Keratinocyte (primary cell): ENCODE measurements at regions not wholly inside any gene's neighbourhood (a gene's known extent, or its start where the extent isn't known, plus 50 kb on each side); places are given as distances from the start of the nearest gene placed in this dataset.
"Not testable (repeated sequence)": the region's sequence is repeated elsewhere in the genome, so short reads cannot be mapped to it uniquely, and the experiment has no call there.

Experiments
- DNase-seq: peaks from one replicate; pipeline ENCODE4 v3.0.0-alpha.2; 2011; ENCODE audit warnings: low read depth, missing footprints, low spot score
- FAIRE-seq: peaks from 2 replicates; lab custom pipeline; 2011; peaks lifted over from hg19 to GRCh38; lab: Jason Lieb, UNC
- H2AFZ ChIP-seq: 2 replicates; pipeline ENCODE4 v1.6.0; 2012; ENCODE audit warnings: low read length, control low read depth, inconsistent platforms; ENCODE audit not compliant: control insufficient read depth
- H3K27ac ChIP-seq: 2 replicates; pipeline ENCODE4 v1.5.1; 2011; ENCODE audit warnings: low read length; ENCODE audit not compliant: control insufficient read depth, insufficient read depth
- H3K27me3 ChIP-seq: 3 replicates; pipeline ENCODE4 v1.6.0; 2011; ENCODE audit warnings: low read length; ENCODE audit not compliant: control insufficient read depth, insufficient read depth; ENCODE audit errors: extremely low read depth
- H3K36me3 ChIP-seq, 2 experiments: 2 replicates in 1 of 2; 3 replicates in 1 of 2; pipeline ENCODE4 v1.5.1; 2011; ENCODE audit warnings: low read length in 2 of 2, mild to moderate bottlenecking in 1 of 2; ENCODE audit not compliant: control insufficient read depth in 2 of 2, insufficient read depth in 2 of 2; ENCODE audit errors: extremely low read depth in 1 of 2
- H3K4me1 ChIP-seq: 3 replicates; pipeline ENCODE4 v1.5.1; 2011; ENCODE audit warnings: low read length; ENCODE audit not compliant: control insufficient read depth, insufficient read depth; ENCODE audit errors: extremely low read depth
- H3K4me2 ChIP-seq: 3 replicates; pipeline ENCODE4 v1.6.0; 2011; ENCODE audit warnings: low read depth, low read length; ENCODE audit not compliant: control insufficient read depth, insufficient read depth; ENCODE audit errors: extremely low read depth
- H3K4me3 ChIP-seq, 3 experiments: fragments of 200-600 bp in 1 of 3; sonication (generic) in 1 of 3; 2 replicates in 2 of 3; 3 replicates in 1 of 3; pipeline ENCODE4 v1.5.1; 2011 to 2016; ENCODE audit warnings: low read length in 3 of 3, mild to moderate bottlenecking in 3 of 3, control low read depth in 2 of 3, inconsistent platforms in 1 of 3, low read depth in 1 of 3, mixed read lengths in 1 of 3, mixed run types in 1 of 3, moderate library complexity in 1 of 3; ENCODE audit not compliant: control insufficient read depth in 2 of 3, insufficient read depth in 2 of 3; ENCODE audit errors: extremely low read depth in 1 of 3
- H3K79me2 ChIP-seq: 2 replicates; pipeline ENCODE4 v1.6.0; 2012; ENCODE audit warnings: low read length; ENCODE audit not compliant: control insufficient read depth, insufficient read depth
- H3K9ac ChIP-seq: 3 replicates; pipeline ENCODE4 v1.6.0; 2011; ENCODE audit warnings: low read length; ENCODE audit not compliant: control insufficient read depth, insufficient read depth; ENCODE audit errors: extremely low read depth
- H3K9me1 ChIP-seq: 3 replicates; pipeline ENCODE4 v1.6.0; 2011; ENCODE audit warnings: low read length; ENCODE audit not compliant: control insufficient read depth, insufficient read depth; ENCODE audit errors: extremely low read depth
- H3K9me3 ChIP-seq: 2 replicates; pipeline ENCODE4 v1.5.1; 2012; ENCODE audit warnings: low read depth, low read length; ENCODE audit not compliant: control insufficient read depth
- H4K20me1 ChIP-seq: 3 replicates; pipeline ENCODE4 v1.6.0; 2011; ENCODE audit warnings: low read length; ENCODE audit not compliant: control insufficient read depth, insufficient read depth; ENCODE audit errors: extremely low read depth
- CTCF ChIP-seq, 3 experiments: IDR thresholded peaks in 1 of 3; conservative IDR thresholded peaks in 1 of 3; optimal IDR thresholded peaks in 1 of 3; 2 replicates in 2 of 3; 3 replicates in 1 of 3; pipeline versions ENCODE3 to v1.5.1; 2011; ENCODE audit warnings: low read length in 3 of 3, mild to moderate bottlenecking in 3 of 3, moderate library complexity in 2 of 3, control low read depth in 1 of 3, inconsistent platforms in 1 of 3; ENCODE audit not compliant: insufficient read depth in 2 of 3; ENCODE audit errors: extremely low read depth in 1 of 3
- EZH2 ChIP-seq: IDR thresholded peaks from one replicate; pipeline ENCODE4 v1.6.1; 2012; ENCODE audit warnings: inconsistent platforms, mild to moderate bottlenecking, low read length, moderate library complexity
- dilution Hi-C: fragments of 300-500 bp; cut with MboI; formaldehyde crosslinking; loops from one replicate; pipeline ENCODE4 v1.7.0; 2020; ENCODE audit warnings: low sequenced_read_pairs; ENCODE audit not compliant: extremely low pct_ligation_motif_present

- DNase-seq (no peak), FAIRE-seq (no peak)
- dilution Hi-C loops = no loop called here
- H4K20me1 ChIP-seq = no peaks in the 10 kb centered on the region
- no peaks in the 10 kb centered on the region for H3K36me3 ChIP-seq
- no peaks in the 10 kb centered on the region for H3K9me1 ChIP-seq
- no peak overlapping the region for H2AFZ ChIP-seq
- TF ChIP-seq CTCF (optimal IDR thresholded peaks at IDR 0.05 in 1 of 3, IDR thresholded peaks at IDR 0.05 in 1 of 3, conservative IDR thresholded peaks at IDR 0.05 in 1 of 3; ENCODE audit: extremely low read depth in 1 of 3, insufficient read depth in 2 of 3, low read length in 3 of 3) (no peak), EZH2 (no peak)
- no peak overlapping the region for H3K4me2 ChIP-seq
- no peak overlapping the region for H3K9ac ChIP-seq
- H3K27ac ChIP-seq = no peak overlapping the region
- no peaks in the 10 kb centered on the region for H3K4me1 ChIP-seq
- H3K79me2 ChIP-seq = no peaks in the 10 kb centered on the region
- no peaks in the 10 kb centered on the region for H3K9me3 ChIP-seq
- H3K4me3 ChIP-seq = no peak overlapping the region
- no peaks in the 10 kb centered on the region for H3K27me3 ChIP-seq
Measured at GRCh38 chr6:74346936-74347535, 651.0 kb downstream of the CD109 start.

GRCh38 chr6:74343804-74344203, 647.8 kb downstream of the CD109 start:
- H3K36me3 ChIP-seq = no peaks in the 10 kb centered on the region
- DNase-seq = no peak
- peak in 2 of 3 experiments; percentile 15 to 25 for TF ChIP-seq CTCF (optimal IDR thresholded peaks at IDR 0.05 in 1 of 3, IDR thresholded peaks at IDR 0.05 in 1 of 3, conservative IDR thresholded peaks at IDR 0.05 in 1 of 3; ENCODE audit: extremely low read depth in 1 of 3, insufficient read depth in 2 of 3, low read length in 3 of 3)
- TF ChIP-seq EZH2 = no peak
- H3K9me1 ChIP-seq = no peaks in the 10 kb centered on the region
- no peak overlapping the region for H3K4me3 ChIP-seq
- H3K4me1 ChIP-seq = no peaks in the 10 kb centered on the region
- no peaks in the 10 kb centered on the region for H3K9me3 ChIP-seq
- no peak overlapping the region for H3K4me2 ChIP-seq
- no peaks in the 10 kb centered on the region for H3K27me3 ChIP-seq
- no peak overlapping the region for H3K27ac ChIP-seq
- H2AFZ ChIP-seq = no peak overlapping the region
- no peaks in the 10 kb centered on the region for H4K20me1 ChIP-seq
- FAIRE-seq = no peak
- dilution Hi-C loops = no loop called here
- H3K79me2 ChIP-seq = no peaks in the 10 kb centered on the region
- H3K9ac ChIP-seq = no peak overlapping the region

GRCh38 chr6:74343321-74343720, 647.3 kb downstream of the CD109 start:
- dilution Hi-C loops, H3K27ac ChIP-seq, H3K36me3 ChIP-seq, H4K20me1 ChIP-seq, FAIRE-seq, H3K4me1 ChIP-seq, H3K9me1 ChIP-seq, DNase-seq, H2AFZ ChIP-seq, H3K79me2 ChIP-seq, H3K4me2 ChIP-seq, H3K27me3 ChIP-seq, H3K9me3 ChIP-seq, H3K4me3 ChIP-seq, H3K9ac ChIP-seq: not testable (repeated sequence)
